ENCODE measurements at regions not wholly inside any gene's neighbourhood (a gene's known extent, or its start where the extent isn't known, plus 50 kb on each side); places are given as distances from the start of the nearest gene placed in this dataset.

- TF ChIP-seq EZH2 (IDR thresholded peaks at IDR 0.05; ENCODE audit: low read length) (no peak), CTCF (optimal IDR thresholded peaks at IDR 0.05 in 1 of 3, IDR thresholded peaks at IDR 0.05 in 1 of 3, conservative IDR thresholded peaks at IDR 0.05 in 1 of 3; ENCODE audit: extremely low read depth in 1 of 3, insufficient read depth in 2 of 3, low read length in 3 of 3) (no peak)
- dilution Hi-C loops (cut with MboI; ENCODE audit: extremely low pct_ligation_motif_present, low sequenced_read_pairs), result no loop called here
- Histone ChIP-seq H3K27ac (ENCODE audit: control insufficient read depth, insufficient read depth, low read length) (no peak overlapping the region), H3K4me3 (ENCODE audit: control insufficient read depth in 2 of 3, extremely low read depth in 1 of 3, insufficient read depth in 2 of 3, low read depth in 1 of 3, low read length in 3 of 3) (no peak overlapping the region), H3K9me3 (ENCODE audit: control insufficient read depth, low read depth, low read length) (no peaks in the 10 kb centered on the region), H3K79me2 (ENCODE audit: control insufficient read depth, insufficient read depth, low read length) (no peaks in the 10 kb centered on the region), H3K4me2 (ENCODE audit: control insufficient read depth, extremely low read depth, insufficient read depth, low read depth, low read length) (no peak overlapping the region), H3K9me1 (ENCODE audit: control insufficient read depth, extremely low read depth, insufficient read depth, low read length) (no peaks in the 10 kb centered on the region), H4K20me1 (ENCODE audit: control insufficient read depth, extremely low read depth, insufficient read depth, low read length) (no peaks in the 10 kb centered on the region), H2AFZ (ENCODE audit: control insufficient read depth, low read length) (no peak overlapping the region), H3K9ac (ENCODE audit: control insufficient read depth, extremely low read depth, insufficient read depth, low read length) (no peak overlapping the region), H3K4me1 (ENCODE audit: control insufficient read depth, extremely low read depth, insufficient read depth, low read length) (peaks cover 6% of the 10 kb centered on the region), H3K36me3 (ENCODE audit: control insufficient read depth in 2 of 2, extremely low read depth in 1 of 2, insufficient read depth in 2 of 2, low read length in 2 of 2) (no peaks in the 10 kb centered on the region), H3K27me3 (ENCODE audit: control insufficient read depth, extremely low read depth, insufficient read depth, low read length) (no peaks in the 10 kb centered on the region)
- DNase-seq (ENCODE audit: low read depth, low spot score) (no peak), FAIRE-seq (no peak)
Observed at GRCh38 chr9:89956331-89956730, 351.5 kb downstream of the GADD45G start.

GRCh38 chr9:89956907-89957306, 352.1 kb downstream of the GADD45G start:
- Histone ChIP-seq H3K4me3 (ENCODE audit: control insufficient read depth in 2 of 3, extremely low read depth in 1 of 3, insufficient read depth in 2 of 3, low read depth in 1 of 3, low read length in 3 of 3) (no peak overlapping the region), H3K9me1 (ENCODE audit: control insufficient read depth, extremely low read depth, insufficient read depth, low read length) (no peaks in the 10 kb centered on the region), H3K4me1 (ENCODE audit: control insufficient read depth, extremely low read depth, insufficient read depth, low read length) (peaks cover 6% of the 10 kb centered on the region), H3K27me3 (ENCODE audit: control insufficient read depth, extremely low read depth, insufficient read depth, low read length) (no peaks in the 10 kb centered on the region), H2AFZ (ENCODE audit: control insufficient read depth, low read length) (no peak overlapping the region), H3K9me3 (ENCODE audit: control insufficient read depth, low read depth, low read length) (no peaks in the 10 kb centered on the region), H4K20me1 (ENCODE audit: control insufficient read depth, extremely low read depth, insufficient read depth, low read length) (no peaks in the 10 kb centered on the region), H3K9ac (ENCODE audit: control insufficient read depth, extremely low read depth, insufficient read depth, low read length) (no peak overlapping the region), H3K36me3 (ENCODE audit: control insufficient read depth in 2 of 2, extremely low read depth in 1 of 2, insufficient read depth in 2 of 2, low read length in 2 of 2) (no peaks in the 10 kb centered on the region), H3K27ac (ENCODE audit: control insufficient read depth, insufficient read depth, low read length) (no peak overlapping the region), H3K79me2 (ENCODE audit: control insufficient read depth, insufficient read depth, low read length) (no peaks in the 10 kb centered on the region), H3K4me2 (ENCODE audit: control insufficient read depth, extremely low read depth, insufficient read depth, low read depth, low read length) (no peak overlapping the region)
- FAIRE-seq, result no peak
- dilution Hi-C loops (cut with MboI; ENCODE audit: extremely low pct_ligation_motif_present, low sequenced_read_pairs), result no loop called here
- DNase-seq (ENCODE audit: low read depth, low spot score), result no peak
- TF ChIP-seq CTCF (optimal IDR thresholded peaks at IDR 0.05 in 1 of 3, IDR thresholded peaks at IDR 0.05 in 1 of 3, conservative IDR thresholded peaks at IDR 0.05 in 1 of 3; ENCODE audit: extremely low read depth in 1 of 3, insufficient read depth in 2 of 3, low read length in 3 of 3), result no peak
- TF ChIP-seq EZH2 (IDR thresholded peaks at IDR 0.05; ENCODE audit: low read length), result no peak

Measured in keratinocyte (primary cell).